OCI-LY1 (cell line): ENCODE measurements at regions not wholly inside any gene's neighbourhood (a gene's known extent, or its start where the extent isn't known, plus 50 kb on each side); places are given as distances from the start of the nearest gene placed in this dataset.

Experiments
- CTCF ChIP-seq: fragments of 200-600 bp; sonication (generic), shearing (Covaris generic); IDR thresholded peaks from 2 replicates; pipeline ENCODE4 v1.5.1; 2017; ENCODE audit warnings: mild to moderate bottlenecking, antibody characterized with exemption, low read length, moderate library complexity, mixed read lengths
- EZH2 ChIP-seq: fragments of 200-600 bp; sonication (generic), shearing (Covaris generic); IDR thresholded peaks from 2 replicates; pipeline ENCODE4 v1.8.0; 2017; ENCODE audit warnings: borderline replicate concordance, mixed run types, mild to moderate bottlenecking, antibody characterized with exemption, low read length, moderate library complexity, mixed read lengths

GRCh38 chr2:168375195-168375798 lies 80.8 kb upstream of the CERS6 start:
- TF ChIP-seq CTCF: peak; percentile 16; the same call in 1 of the 2 replicates
- no peak for TF ChIP-seq EZH2
